Spleen (tissue), 11 donors: ENCODE measurements at regions not wholly inside any gene's neighbourhood (a gene's known extent, or its start where the extent isn't known, plus 50 kb on each side); places are given as distances from the start of the nearest gene placed in this dataset.

ENCODE experiments used
- DNase-seq: peaks from one replicate; pipeline ENCODE4 v3.0.0-alpha.2; 2020
- H3K27ac ChIP-seq, 8 donors: fragments of 200-600 bp; sonication (generic) in 7 of 8; 1 replicate in 4 of 8; 2 replicates in 4 of 8; pipeline versions ENCODE4 v1.5.0 to v1.8.0; 2016 to 2021; ENCODE audit warnings: inconsistent platforms in 4 of 8, mild to moderate bottlenecking in 4 of 8, moderate library complexity in 1 of 8
- H3K27me3 ChIP-seq, 7 donors: fragments of 200-600 bp; sonication (generic) in 6 of 7; replicated peaks in 1 of 7; 1 replicate in 4 of 7; 2 replicates in 3 of 7; pipeline versions ENCODE4 v1.5.0 to v1.8.0; 2016 to 2021; ENCODE audit warnings: inconsistent platforms in 3 of 7, mild to moderate bottlenecking in 1 of 7
- H3K36me3 ChIP-seq, 6 donors: fragments of 200-600 bp; sonication (generic) in 5 of 6; 1 replicate in 4 of 6; 2 replicates in 2 of 6; pipeline versions ENCODE4 v1.5.0 to v1.8.0; 2016 to 2021; ENCODE audit warnings: inconsistent platforms in 2 of 6
- H3K4me1 ChIP-seq, 6 donors: fragments of 200-600 bp; sonication (generic) in 5 of 6; 1 replicate in 3 of 6; 2 replicates in 3 of 6; pipeline versions ENCODE4 v1.5.0 to v1.8.0; 2016 to 2021; ENCODE audit warnings: inconsistent platforms in 3 of 6
- H3K4me3 ChIP-seq, 8 donors: fragments of 200-600 bp; sonication (generic) in 7 of 8; 1 replicate in 4 of 8; 2 replicates in 4 of 8; pipeline versions ENCODE4 v1.5.0 to v1.8.0; 2016 to 2021; ENCODE audit warnings: inconsistent platforms in 4 of 8, mild to moderate bottlenecking in 4 of 8, moderate library complexity in 2 of 8
- H3K9me3 ChIP-seq, 8 donors: fragments of 200-600 bp; sonication (generic) in 7 of 8; 1 replicate in 4 of 8; 2 replicates in 4 of 8; pipeline versions ENCODE4 v1.5.0 to v1.8.0; 2016 to 2021; ENCODE audit warnings: inconsistent platforms in 4 of 8
- POLR2A ChIP-seq, 3 donors: fragments of 450-650 bp; IDR thresholded peaks; one replicate each; pipeline ENCODE4 v1.5.1; 2017; ENCODE audit warnings: antibody characterized with exemption in 3 of 3, mild to moderate bottlenecking in 1 of 3
- POLR2AphosphoS5 ChIP-seq, 3 donors: sonication (generic); formaldehyde crosslinking; IDR thresholded peaks; one replicate each; pipeline ENCODE4 v1.5.1; 2017; ENCODE audit warnings: antibody characterized with exemption in 3 of 3
- WGBS, 5 donors: extraction: QIAGEN DNeasy Blood & Tissue Kit in 3 of 5; methylation state at CpG; one replicate each; pipeline versions ENCODE4 v1.1.5 to v1.1.7; 2013 to 2018; 5-methylcytosine and 5-hydroxymethylcytosine counted together
- intact Hi-C: fragments of 100-400 bp; cut with DNase I; formaldehyde crosslinking; loops from one replicate; pipeline ENCODE4 v1.15.0; 2023; ENCODE audit warnings: low total_unique reads
- TF ChIP-seq, protein P1 (sequence below), 11 experiments: fragments of 200-600 bp in 7 of 11; fragments of 450-650 bp in 4 of 11; sonication (generic) in 4 of 11; IDR thresholded peaks in 8 of 11; conservative IDR thresholded peaks in 3 of 11; 1 replicate in 7 of 11; 2 replicates in 4 of 11; pipeline versions ENCODE4 v1.4.0 to v1.8.0; 2016 to 2021; ENCODE audit warnings: antibody characterized with exemption in 11 of 11, inconsistent platforms in 4 of 11, mild to moderate bottlenecking in 1 of 11
- donor health status: healthy with polysubstance abuse.
- donor health status: DM: no; HTN: no; CAD: no; lungs with moderate emphysema.
- donor health status: DM: no; HTN: no; CAD: no.
- donor health status: Bipolar disorder and iron deficiency.
- donor health status: healthy.
- donor health status: DM: no; HTN: no; CAD: no.
- donor health status: DM: yes; HTN: yes; CAD: no.

DNA sequence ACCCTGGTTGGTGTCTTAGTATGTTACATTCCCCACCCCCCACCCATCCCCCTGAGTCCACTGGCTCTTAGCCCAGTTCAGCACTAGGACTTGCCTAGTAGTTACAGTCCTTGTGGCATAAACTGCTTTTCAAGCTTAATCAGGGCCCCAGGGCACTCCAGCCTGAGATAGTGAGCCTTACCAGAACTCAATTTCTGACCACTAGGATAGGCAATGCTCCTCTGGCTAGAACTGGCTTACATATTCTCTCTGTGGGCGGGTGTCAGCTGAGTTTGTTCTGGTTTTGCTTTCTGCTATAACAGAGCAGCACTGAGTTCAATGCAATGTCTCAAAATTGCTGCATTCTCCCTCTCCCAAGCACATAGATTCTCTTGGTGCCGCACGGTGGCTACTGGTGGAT is 391.4 kb upstream of the DIPK2B start:
- Histone ChIP-seq H3K4me3 (no peak overlapping the region), H3K27ac (no peak overlapping the region), H3K4me1 (no peaks in the 10 kb centered on the region), H3K9me3 (peaks cover 0 to 16% (median 0%) of the 10 kb centered on the region in 8 donors), H3K27me3 (no peaks in the 10 kb centered on the region), H3K36me3 (no peaks in the 10 kb centered on the region)
- intact Hi-C loops = no loop called here
- DNase-seq = no peak
- TF ChIP-seq POLR2AphosphoS5 (IDR thresholded peaks at IDR 0.05) (no peak), POLR2A (IDR thresholded peaks at IDR 0.05) (no peak)
- TF ChIP-seq, protein P1, sequence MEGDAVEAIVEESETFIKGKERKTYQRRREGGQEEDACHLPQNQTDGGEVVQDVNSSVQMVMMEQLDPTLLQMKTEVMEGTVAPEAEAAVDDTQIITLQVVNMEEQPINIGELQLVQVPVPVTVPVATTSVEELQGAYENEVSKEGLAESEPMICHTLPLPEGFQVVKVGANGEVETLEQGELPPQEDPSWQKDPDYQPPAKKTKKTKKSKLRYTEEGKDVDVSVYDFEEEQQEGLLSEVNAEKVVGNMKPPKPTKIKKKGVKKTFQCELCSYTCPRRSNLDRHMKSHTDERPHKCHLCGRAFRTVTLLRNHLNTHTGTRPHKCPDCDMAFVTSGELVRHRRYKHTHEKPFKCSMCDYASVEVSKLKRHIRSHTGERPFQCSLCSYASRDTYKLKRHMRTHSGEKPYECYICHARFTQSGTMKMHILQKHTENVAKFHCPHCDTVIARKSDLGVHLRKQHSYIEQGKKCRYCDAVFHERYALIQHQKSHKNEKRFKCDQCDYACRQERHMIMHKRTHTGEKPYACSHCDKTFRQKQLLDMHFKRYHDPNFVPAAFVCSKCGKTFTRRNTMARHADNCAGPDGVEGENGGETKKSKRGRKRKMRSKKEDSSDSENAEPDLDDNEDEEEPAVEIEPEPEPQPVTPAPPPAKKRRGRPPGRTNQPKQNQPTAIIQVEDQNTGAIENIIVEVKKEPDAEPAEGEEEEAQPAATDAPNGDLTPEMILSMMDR (IDR thresholded peaks at IDR 0.05 in 8 of 11, conservative IDR thresholded peaks at IDR 0.05 in 3 of 11) = no peak
- WGBS, 5 donors = 65 to 94% (median 88%) methylated on average over 2 to 3 of the region's 3 CpGs

DNA sequence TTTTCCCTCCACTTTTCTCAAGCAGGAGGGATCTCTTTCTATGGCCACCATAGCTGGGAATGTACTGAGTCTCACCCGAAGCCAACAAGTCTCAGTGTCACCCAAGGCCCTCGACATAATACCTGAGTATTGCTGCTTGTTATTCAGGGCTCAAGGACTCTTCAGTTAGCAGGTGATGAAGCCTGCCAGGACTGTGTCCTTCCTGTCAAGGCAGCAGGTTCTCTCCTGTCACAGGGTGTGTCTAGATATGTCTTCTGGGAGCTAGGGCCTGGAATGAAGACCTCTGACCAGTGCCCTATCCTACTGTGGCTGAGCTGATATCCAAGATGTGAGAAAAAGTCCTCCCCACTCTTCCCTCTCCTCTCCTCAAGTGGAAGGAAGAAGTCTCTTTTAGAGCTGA is 391.0 kb upstream of the DIPK2B start:
- no peaks in the 10 kb centered on the region for H3K4me1 ChIP-seq
- no peak overlapping the region for H3K27ac ChIP-seq
- no peak overlapping the region for H3K4me3 ChIP-seq
- H3K36me3 ChIP-seq = no peaks in the 10 kb centered on the region
- DNase-seq = no peak
- WGBS, 5 donors = 65 to 95% (median 77%) methylated on average over 1 to 2 of the region's 2 CpGs
- no peaks in the 10 kb centered on the region for H3K27me3 ChIP-seq
- H3K9me3 ChIP-seq = peaks cover 0 to 16% (median 0%) of the 10 kb centered on the region in 8 donors
- intact Hi-C loops = no loop called here
- no peak for TF ChIP-seq POLR2A (IDR thresholded peaks at IDR 0.05)
- TF ChIP-seq, protein P1 (IDR thresholded peaks at IDR 0.05 in 8 of 11, conservative IDR thresholded peaks at IDR 0.05 in 3 of 11) = no peak

DNA sequence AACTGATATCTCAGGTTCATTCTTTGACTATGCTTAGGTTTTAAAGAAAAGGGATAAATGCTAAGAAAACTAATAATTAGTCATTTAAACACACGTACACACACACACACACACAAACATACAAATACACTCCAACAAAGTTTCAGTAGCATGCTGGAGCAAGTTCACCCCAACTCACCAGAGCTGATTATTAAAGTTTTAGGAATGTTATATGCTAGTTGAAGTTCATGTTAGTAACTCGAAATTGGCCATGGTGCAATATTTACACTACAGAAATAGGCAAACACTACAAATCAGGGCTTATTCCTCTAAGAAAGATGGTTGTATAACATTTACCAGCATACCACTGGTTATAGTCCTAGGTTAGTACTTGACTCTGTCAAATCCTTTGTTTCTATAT is 384.0 kb upstream of the DIPK2B start:
- intact Hi-C loops = no loop called here
- WGBS, 5 donors = 50 to 86% (median 79%) methylated on average over 2 of the region's 2 CpGs

DNA sequence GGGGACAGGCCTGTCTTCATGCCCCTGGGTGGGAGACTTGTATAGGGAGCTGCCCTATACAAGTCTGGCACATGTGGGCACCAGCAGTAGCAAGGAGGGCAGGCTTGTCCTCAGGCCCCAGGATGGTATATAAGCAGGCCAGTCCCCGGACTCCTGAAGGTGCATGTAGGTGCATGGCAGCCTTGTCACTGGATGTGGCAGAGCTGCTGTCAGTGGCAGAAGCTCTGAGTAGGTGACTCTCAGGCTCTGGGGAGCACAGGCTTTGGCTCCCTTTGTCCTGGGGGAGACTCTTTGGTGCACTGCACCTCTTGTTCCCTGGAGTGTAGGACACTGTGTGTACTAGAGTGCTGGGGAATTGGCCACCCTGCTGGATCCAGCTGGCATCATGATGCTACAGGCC is 376.7 kb upstream of the DIPK2B start:
- 80 to 97% (median 83%) methylated on average over 1 of the region's 1 CpG; no CpG with 5 or more reads in 2 of the 5 donors for WGBS, 5 donors
- no peaks in the 10 kb centered on the region for H3K36me3 ChIP-seq
- H3K9me3 ChIP-seq = peaks cover 2 to 41% (median 20%) of the 10 kb centered on the region in 8 donors
- intact Hi-C loops = no loop called here
- TF ChIP-seq POLR2A (IDR thresholded peaks at IDR 0.05) = no peak
- TF ChIP-seq POLR2AphosphoS5 (IDR thresholded peaks at IDR 0.05) = no peak
- TF ChIP-seq, protein P1 (IDR thresholded peaks at IDR 0.05 in 8 of 11, conservative IDR thresholded peaks at IDR 0.05 in 3 of 11) = no peak
- no peak overlapping the region for H3K4me3 ChIP-seq
- DNase-seq = no peak
- no peak overlapping the region for H3K27ac ChIP-seq
- no peaks in the 10 kb centered on the region for H3K27me3 ChIP-seq
- no peaks in the 10 kb centered on the region for H3K4me1 ChIP-seq

More for the DNA sequence above, 384.0 kb upstream of the DIPK2B start:
- H3K9me3 ChIP-seq = peaks cover 2 to 41% (median 15%) of the 10 kb centered on the region in 8 donors
- no peak overlapping the region for H3K4me3 ChIP-seq
- DNase-seq = no peak
- H3K27me3 ChIP-seq = no peaks in the 10 kb centered on the region
- H3K27ac ChIP-seq = no peak overlapping the region
- no peak for TF ChIP-seq POLR2AphosphoS5 (IDR thresholded peaks at IDR 0.05)
- TF ChIP-seq, protein P1 (IDR thresholded peaks at IDR 0.05 in 8 of 11, conservative IDR thresholded peaks at IDR 0.05 in 3 of 11) = no peak
- no peak for TF ChIP-seq POLR2A (IDR thresholded peaks at IDR 0.05)
- H3K4me1 ChIP-seq = no peaks in the 10 kb centered on the region
- no peaks in the 10 kb centered on the region for H3K36me3 ChIP-seq
